ENCODE measurements at regions not wholly inside any gene's neighbourhood (a gene's known extent, or its start where the extent isn't known, plus 50 kb on each side); places are given as distances from the start of the nearest gene placed in this dataset.
"Not testable (repeated sequence)": the region's sequence is repeated elsewhere in the genome, so short reads cannot be mapped to it uniquely, and the experiment has no call there.

DNA sequence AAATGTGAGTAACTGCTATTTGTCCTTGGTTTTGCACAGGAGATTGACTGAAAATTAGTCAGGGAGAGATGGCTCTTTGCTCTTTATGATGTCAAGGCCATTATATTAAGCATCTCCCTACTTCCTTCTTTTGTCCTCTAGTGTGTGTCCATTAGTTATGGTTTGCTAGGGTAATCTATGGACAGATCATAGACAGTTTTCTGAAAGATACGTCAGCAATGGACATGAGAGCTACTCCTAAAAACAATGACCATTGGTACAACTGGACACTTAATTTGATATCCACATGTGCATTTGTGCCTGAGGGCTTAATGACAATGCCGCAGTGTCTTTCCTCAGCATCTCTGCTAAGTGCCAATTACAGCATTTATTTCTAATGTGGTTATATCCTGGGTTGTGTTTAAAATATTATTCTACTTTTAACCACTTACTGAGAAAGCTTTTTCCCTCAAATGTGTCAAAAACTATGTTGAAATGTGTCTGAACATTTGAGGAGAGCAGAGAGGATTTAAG lies 218.2 kb upstream of the RFX3 start:
- Mint-ChIP-seq H3K27me3 (ENCODE audit: low read depth) (no peaks in the 10 kb centered on the region), H3K9me3 (peaks cover 16% of the 10 kb centered on the region), H3K27ac (no peak overlapping the region), H3K36me3 (ENCODE audit: low read depth) (peaks cover 9% of the 10 kb centered on the region), H3K4me3 (ENCODE audit: low read depth) (no peak overlapping the region), H3K4me1 (ENCODE audit: low read depth) (peaks cover 34% of the 10 kb centered on the region)
- no peak for DNase-seq (ENCODE audit: low spot score)
- intact Hi-C loops (cut with micrococcal nuclease) = no loop called here

- DNase-seq (ENCODE audit: low spot score) = no peak
- Mint-ChIP-seq H3K36me3 (ENCODE audit: low read depth) (peaks cover 9% of the 10 kb centered on the region), H3K9me3 (peaks cover 13% of the 10 kb centered on the region), H3K27ac (no peak overlapping the region), H3K27me3 (ENCODE audit: low read depth) (no peaks in the 10 kb centered on the region), H3K4me3 (ENCODE audit: low read depth) (no peak overlapping the region), H3K4me1 (ENCODE audit: low read depth) (peaks cover 35% of the 10 kb centered on the region)
- intact Hi-C loops (cut with micrococcal nuclease) = no loop called here
Observed at GRCh38 chr9:3742586-3742985, 216.8 kb upstream of the RFX3 start.

GRCh38 chr9:3741729-3742128 lies 215.9 kb upstream of the RFX3 start:
- intact Hi-C loops (cut with micrococcal nuclease) = no loop called here
- no peak overlapping the region for H3K27ac Mint-ChIP-seq
- H3K4me3 Mint-ChIP-seq (ENCODE audit: low read depth) = no peak overlapping the region
- H3K4me1 Mint-ChIP-seq (ENCODE audit: low read depth) = peaks cover 35% of the 10 kb centered on the region
- DNase-seq (ENCODE audit: low spot score) = no peak
- no peaks in the 10 kb centered on the region for H3K27me3 Mint-ChIP-seq (ENCODE audit: low read depth)
- H3K36me3 Mint-ChIP-seq (ENCODE audit: low read depth) = peaks cover 9% of the 10 kb centered on the region
- peaks cover 13% of the 10 kb centered on the region for H3K9me3 Mint-ChIP-seq

DNA sequence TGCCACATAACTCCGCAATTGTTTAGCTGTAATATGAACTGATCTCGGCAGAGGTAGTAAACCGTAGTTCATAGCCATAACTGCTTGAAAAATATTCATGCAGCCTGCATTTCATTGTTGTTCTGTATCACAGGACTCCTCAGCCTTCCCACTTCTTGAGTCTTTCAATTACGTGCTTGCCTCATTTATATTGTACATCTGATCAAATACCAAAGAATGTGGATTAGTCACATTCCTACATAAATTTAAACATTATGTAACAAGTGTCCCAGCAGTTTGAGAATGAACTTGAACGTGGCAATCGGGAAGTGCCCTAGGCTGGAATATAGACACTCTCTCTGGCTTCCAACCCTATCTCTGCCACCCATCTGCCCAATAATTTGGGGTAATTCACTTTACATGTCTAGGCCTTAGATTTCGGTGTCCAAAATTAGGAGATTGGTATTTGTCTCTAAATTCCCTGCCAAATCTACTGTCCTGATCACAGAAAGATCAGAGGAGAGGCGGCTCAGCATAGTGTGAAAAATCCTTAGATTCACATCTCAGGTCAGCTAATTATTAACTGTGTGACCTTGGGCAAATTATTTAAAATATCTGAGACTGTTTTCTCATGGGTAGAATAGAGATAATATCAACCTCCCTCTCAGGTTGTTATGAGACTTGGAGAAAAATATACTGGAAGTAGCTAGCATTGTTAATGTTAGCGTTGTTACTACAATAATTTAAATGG lies 215.1 kb upstream of the RFX3 start:
- no peak overlapping the region for H3K27ac Mint-ChIP-seq
- no peak for DNase-seq (ENCODE audit: low spot score)
- no peak overlapping the region for H3K4me3 Mint-ChIP-seq (ENCODE audit: low read depth)
- peaks cover 35% of the 10 kb centered on the region for H3K4me1 Mint-ChIP-seq (ENCODE audit: low read depth)
- peaks cover 5% of the 10 kb centered on the region for H3K36me3 Mint-ChIP-seq (ENCODE audit: low read depth)
- H3K27me3 Mint-ChIP-seq (ENCODE audit: low read depth) = no peaks in the 10 kb centered on the region
- peaks cover 9% of the 10 kb centered on the region for H3K9me3 Mint-ChIP-seq
- intact Hi-C loops (cut with micrococcal nuclease) = no loop called here

- Mint-ChIP-seq H3K9me3 (no peaks in the 10 kb centered on the region), H3K4me3 (ENCODE audit: low read depth) (no peak overlapping the region), H3K36me3 (ENCODE audit: low read depth) (no peaks in the 10 kb centered on the region), H3K27me3 (ENCODE audit: low read depth) (no peaks in the 10 kb centered on the region), H3K4me1 (ENCODE audit: low read depth) (peaks cover 52% of the 10 kb centered on the region), H3K27ac (no peak overlapping the region)
- intact Hi-C loops (cut with micrococcal nuclease) = no loop called here
- DNase-seq (ENCODE audit: low spot score) = no peak
Observed at GRCh38 chr9:3736161-3736560, 210.4 kb upstream of the RFX3 start.

- Mint-ChIP-seq H3K9me3 (no peaks in the 10 kb centered on the region), H3K4me3 (ENCODE audit: low read depth) (no peak overlapping the region), H3K27ac (no peak overlapping the region), H3K27me3 (ENCODE audit: low read depth) (no peaks in the 10 kb centered on the region), H3K4me1 (ENCODE audit: low read depth) (peaks cover 55% of the 10 kb centered on the region), H3K36me3 (ENCODE audit: low read depth) (no peaks in the 10 kb centered on the region)
- intact Hi-C loops (cut with micrococcal nuclease) = no loop called here
- no peak for DNase-seq (ENCODE audit: low spot score)
Observed at GRCh38 chr9:3735251-3735650, 209.4 kb upstream of the RFX3 start.

DNA sequence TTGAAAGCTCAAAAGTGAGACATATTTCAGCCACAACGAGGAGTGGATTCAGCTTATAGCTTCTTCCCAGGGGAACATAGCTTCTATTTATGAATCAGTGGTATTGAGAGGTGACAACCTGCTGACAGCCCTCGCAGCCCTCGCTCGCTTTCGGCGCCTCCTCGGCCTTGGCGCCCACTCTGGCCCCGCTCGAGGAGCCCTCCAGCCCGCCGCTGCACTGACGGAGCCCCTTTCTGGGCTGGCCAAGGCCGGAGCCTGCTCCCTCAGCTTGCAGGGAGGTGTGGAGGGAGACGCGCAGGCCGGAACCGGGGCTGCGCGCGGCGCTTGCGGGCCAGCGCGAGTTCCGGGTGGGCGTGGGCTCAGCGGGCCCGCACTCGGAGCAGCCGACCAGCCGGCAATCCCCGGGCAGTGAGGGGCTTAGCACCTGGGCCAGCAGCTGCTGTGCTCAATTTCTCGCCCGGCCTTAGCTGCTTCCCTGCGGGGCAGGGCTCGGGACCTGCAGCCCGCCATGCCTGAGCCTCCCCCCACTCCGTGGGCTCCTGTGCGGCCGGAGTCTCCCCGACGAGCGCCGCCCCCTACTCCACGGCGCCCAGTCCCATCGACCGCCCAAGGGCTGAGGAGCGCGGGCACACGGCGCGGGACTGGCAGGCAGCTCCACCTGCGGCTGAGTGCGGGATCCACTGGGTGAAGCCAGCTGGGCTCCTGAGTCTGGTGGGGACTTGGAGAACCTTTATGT lies 207.9 kb upstream of the RFX3 start:
- peaks cover 53% of the 10 kb centered on the region for H3K4me1 Mint-ChIP-seq (ENCODE audit: low read depth)
- H3K9me3 Mint-ChIP-seq; DNase-seq (ENCODE audit: low spot score); H3K27me3 Mint-ChIP-seq (ENCODE audit: low read depth); H3K36me3 Mint-ChIP-seq (ENCODE audit: low read depth); H3K4me3 Mint-ChIP-seq (ENCODE audit: low read depth): not testable (repeated sequence)
- H3K27ac Mint-ChIP-seq = peak overlapping the region; percentile 58
- intact Hi-C loops (cut with micrococcal nuclease) = loop anchor here (2.0 to 5.0 kb wide), 6 partner anchors 13 to 369 kb away; no protein-coding TSS in a partner anchor

DNA sequence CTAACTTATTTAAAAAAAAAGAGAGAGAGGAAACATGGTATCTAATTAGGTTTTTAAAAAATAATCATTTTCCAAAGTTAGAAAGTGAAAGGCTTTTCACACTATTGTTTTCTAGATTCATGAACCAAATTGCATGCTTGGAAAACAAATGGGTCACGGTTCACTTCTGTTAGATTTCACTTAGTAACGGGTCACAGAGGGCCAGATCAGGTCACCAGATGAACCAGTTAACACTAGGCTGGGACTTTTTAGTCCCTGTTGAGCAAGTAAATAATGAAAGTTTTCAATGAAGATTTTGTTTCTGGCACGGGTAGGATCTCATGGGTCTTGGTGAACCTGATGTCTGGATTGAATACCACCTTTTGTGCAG lies 207.2 kb upstream of the RFX3 start:
- peaks cover 51% of the 10 kb centered on the region for H3K4me1 Mint-ChIP-seq (ENCODE audit: low read depth)
- intact Hi-C loops (cut with micrococcal nuclease) = loop anchor here (2.0 to 5.0 kb wide), 6 partner anchors 14 to 369 kb away; no protein-coding TSS in a partner anchor
- H3K4me3 Mint-ChIP-seq (ENCODE audit: low read depth) = no peak overlapping the region
- no peaks in the 10 kb centered on the region for H3K27me3 Mint-ChIP-seq (ENCODE audit: low read depth)
- DNase-seq (ENCODE audit: low spot score) = no peak
- H3K27ac Mint-ChIP-seq = peak overlapping the region; percentile 58
- no peaks in the 10 kb centered on the region for H3K9me3 Mint-ChIP-seq
- no peaks in the 10 kb centered on the region for H3K36me3 Mint-ChIP-seq (ENCODE audit: low read depth)

DNA sequence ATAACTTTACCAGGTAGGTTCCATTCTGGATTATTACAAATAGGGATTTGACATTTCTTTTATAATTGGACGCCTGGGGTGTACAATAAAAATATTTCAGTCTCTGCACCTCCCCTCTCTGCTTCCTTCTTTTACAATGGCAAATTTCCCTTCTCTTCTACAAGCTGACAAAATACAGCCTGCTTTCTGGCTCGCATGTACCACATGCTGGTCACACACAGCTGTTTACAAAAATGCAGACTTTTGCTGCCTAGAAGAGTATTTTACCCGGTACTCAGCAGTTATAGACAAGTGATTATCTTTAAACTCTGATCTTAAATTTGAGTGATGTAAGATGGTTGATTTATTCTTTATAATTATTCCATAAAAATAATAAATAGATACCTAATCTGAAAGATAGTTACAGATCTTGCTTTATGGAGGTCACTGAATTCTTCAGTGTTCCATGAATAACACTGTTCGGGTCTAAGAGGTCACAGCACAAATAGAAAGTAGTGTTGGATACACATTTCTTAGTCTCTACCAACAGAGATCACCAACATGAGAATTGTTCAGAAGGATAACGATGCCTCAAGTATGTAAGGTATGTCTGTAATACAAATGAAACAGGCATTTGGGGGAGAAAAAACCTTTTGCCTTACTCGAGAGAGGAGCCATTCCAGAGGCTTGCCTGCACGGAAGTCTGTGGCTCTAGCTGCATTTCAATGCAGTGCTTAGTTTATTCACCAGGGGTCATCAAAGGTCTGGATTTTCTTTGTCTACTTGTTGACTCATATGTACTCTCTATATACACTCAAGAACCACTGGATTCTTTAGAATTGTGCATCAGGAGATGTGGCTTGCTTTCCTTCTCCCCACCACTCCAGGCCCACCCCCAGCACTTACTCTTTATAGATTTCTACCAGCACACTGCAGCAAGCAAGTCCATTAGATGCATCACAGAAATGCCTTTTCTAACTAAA lies 206.6 kb upstream of the RFX3 start:
- H3K9me3 Mint-ChIP-seq = no peaks in the 10 kb centered on the region
- DNase-seq (ENCODE audit: low spot score) = peak; percentile 42
- intact Hi-C loops (cut with micrococcal nuclease) = loop anchor here (1.0 to 5.0 kb wide), 12 partner anchors 14 to 633 kb away; no protein-coding TSS in a partner anchor
- peak overlapping the region; percentile 20 for H3K4me3 Mint-ChIP-seq (ENCODE audit: low read depth)
- no peaks in the 10 kb centered on the region for H3K36me3 Mint-ChIP-seq (ENCODE audit: low read depth)
- H3K27me3 Mint-ChIP-seq (ENCODE audit: low read depth) = no peaks in the 10 kb centered on the region
- H3K27ac Mint-ChIP-seq = peak overlapping the region; percentile 49
- peaks cover 51% of the 10 kb centered on the region for H3K4me1 Mint-ChIP-seq (ENCODE audit: low read depth)

DNA sequence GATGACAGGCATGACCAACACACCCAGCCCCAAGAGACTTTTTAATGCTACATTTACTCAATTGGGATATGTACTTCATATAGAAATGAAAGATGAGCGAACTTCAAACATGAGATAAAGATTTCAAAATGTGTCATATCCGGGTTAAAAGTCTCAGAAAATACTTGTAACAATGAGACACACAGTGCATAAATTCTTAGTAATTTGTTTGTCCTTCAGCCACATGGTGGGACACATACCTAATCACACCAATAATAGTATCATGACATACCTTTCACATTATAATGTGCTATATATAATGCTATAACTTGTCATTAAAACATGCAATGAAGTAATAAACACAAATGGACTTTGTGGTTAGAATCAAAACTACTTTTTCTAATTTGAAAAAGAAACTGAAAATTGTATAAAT lies 204.7 kb upstream of the RFX3 start:
- H3K4me1 Mint-ChIP-seq (ENCODE audit: low read depth) = peaks cover 37% of the 10 kb centered on the region
- H3K9me3 Mint-ChIP-seq = no peaks in the 10 kb centered on the region
- intact Hi-C loops (cut with micrococcal nuclease) = loop anchor here (1.0 to 5.0 kb wide), 3 partner anchors 137 to 372 kb away; partner anchors contain the start of gene RFX3
- H3K27ac Mint-ChIP-seq = peak overlapping the region; percentile 86
- H3K27me3 Mint-ChIP-seq (ENCODE audit: low read depth) = no peaks in the 10 kb centered on the region
- no peak overlapping the region for H3K4me3 Mint-ChIP-seq (ENCODE audit: low read depth)
- DNase-seq (ENCODE audit: low spot score) = no peak
- no peaks in the 10 kb centered on the region for H3K36me3 Mint-ChIP-seq (ENCODE audit: low read depth)

GRCh38 chr9:3721096-3721495 lies 195.3 kb upstream of the RFX3 start:
- intact Hi-C loops (cut with micrococcal nuclease) = no loop called here
- Mint-ChIP-seq H3K27me3 (ENCODE audit: low read depth) (peaks cover 8% of the 10 kb centered on the region), H3K27ac (no peak overlapping the region), H3K4me3 (ENCODE audit: low read depth) (no peak overlapping the region), H3K36me3 (ENCODE audit: low read depth) (no peaks in the 10 kb centered on the region), H3K9me3 (no peaks in the 10 kb centered on the region), H3K4me1 (ENCODE audit: low read depth) (no peaks in the 10 kb centered on the region)
- DNase-seq (ENCODE audit: low spot score) = no peak

GRCh38 chr9:3719286-3719685 lies 193.5 kb upstream of the RFX3 start:
- Mint-ChIP-seq H3K27ac (no peak overlapping the region), H3K4me1 (ENCODE audit: low read depth) (no peaks in the 10 kb centered on the region), H3K9me3 (no peaks in the 10 kb centered on the region), H3K36me3 (ENCODE audit: low read depth) (no peaks in the 10 kb centered on the region), H3K27me3 (ENCODE audit: low read depth) (peaks cover 15% of the 10 kb centered on the region), H3K4me3 (ENCODE audit: low read depth) (no peak overlapping the region)
- no peak for DNase-seq (ENCODE audit: low spot score)
- intact Hi-C loops (cut with micrococcal nuclease) = no loop called here

Measured in activated T-helper 2 cell treated with anti-CD3 and anti-CD28 coated beads, Interferon-gamma antibody, Interleukin-2, Interleukin-4, amounts not matched to agents 10 μg/mL and 5 μg/mL and 100 μg/mL, durations not matched to agents 14 hours and 24 hours and 36 hours (primary cell).